IMR-90 (cell line): ENCODE measurements at regions not wholly inside any gene's neighbourhood (a gene's known extent, or its start where the extent isn't known, plus 50 kb on each side); places are given as distances from the start of the nearest gene placed in this dataset.

Experiments used
- ATAC-seq: fragments of 200-7000 bp; cut with Tn5 transposase; 2 replicates; pipeline ENCODE4 v1.9.1; 2020; ENCODE audit warnings: low read depth, mild to moderate bottlenecking, moderate library complexity
- BruUV-seq: library from RNA; stranded (reverse); fragments of 400-500 nt; replicated peaks from 2 replicates; lab custom pipeline; 2021; lab: Mats Ljungman, UMichigan
- CTCF ChIA-PET: fragments of 300-600 bp; formaldehyde crosslinking; extraction: SDS; loops from one replicate; lab custom pipeline; 2021; ENCODE audit warnings: antibody characterized with exemption; lab: Yijun Ruan, JAX
- POLR2A ChIA-PET: fragments of 300-600 bp; sonication (Branson Sonifier 250); formaldehyde crosslinking; loops from one replicate; lab custom pipeline; 2022; ENCODE audit warnings: antibody characterized with exemption; ENCODE audit not compliant: unreplicated experiment; lab: Charles Lee
- DNase-seq: peaks from one replicate; pipeline ENCODE4 v3.0.0; 2013
- H2AFZ ChIP-seq: replicated peaks from 2 replicates; pipeline ENCODE3; 2013; ENCODE audit warnings: low read length, mild to moderate bottlenecking; ENCODE audit not compliant: poor library complexity
- H2AK5ac ChIP-seq: 2 replicates; pipeline ENCODE4 v1.6.1; 2013; ENCODE audit warnings: low read depth, low read length, inconsistent platforms
- H2AK9ac ChIP-seq: replicated peaks from 2 replicates; pipeline ENCODE3; 2013; ENCODE audit warnings: mild to moderate bottlenecking, low read depth, low read length, moderate library complexity; ENCODE audit not compliant: poor library complexity
- H2BK120ac ChIP-seq: 2 replicates; pipeline ENCODE4 v1.6.1; 2013; ENCODE audit warnings: low read depth, low read length, inconsistent platforms
- H2BK15ac ChIP-seq: 3 replicates; pipeline ENCODE4 v1.6.1; 2013; ENCODE audit warnings: low read depth, low read length, inconsistent platforms
- H2BK20ac ChIP-seq: 2 replicates; pipeline ENCODE4 v1.6.1; 2013; ENCODE audit warnings: low read depth, mild to moderate bottlenecking, inconsistent platforms, low read length, moderate library complexity
- H2BK5ac ChIP-seq: 2 replicates; pipeline ENCODE4 v1.6.1; 2013; ENCODE audit warnings: mild to moderate bottlenecking, low read depth, low read length, inconsistent platforms; ENCODE audit not compliant: poor library complexity, severe bottlenecking
- H3K14ac ChIP-seq: replicated peaks from 2 replicates; pipeline ENCODE4 v1.6.1; 2013; ENCODE audit warnings: low read depth, low read length, inconsistent platforms
- H3K18ac ChIP-seq: 2 replicates; pipeline ENCODE4 v1.6.1; 2013; ENCODE audit warnings: low read depth, low read length, control low read depth
- H3K23ac ChIP-seq: 2 replicates; pipeline ENCODE4 v1.6.1; 2013; ENCODE audit warnings: low read depth, low read length, inconsistent platforms
- H3K27ac ChIP-seq: 2 replicates; pipeline ENCODE4 v1.5.1; 2013; ENCODE audit warnings: mild to moderate bottlenecking, control low read depth, low read length; ENCODE audit not compliant: insufficient read depth
- H3K27me3 ChIP-seq: 2 replicates; pipeline ENCODE4 v1.6.1; 2013; ENCODE audit warnings: low read length; ENCODE audit not compliant: control insufficient read depth, insufficient read depth
- H3K36me3 ChIP-seq: 2 replicates; pipeline ENCODE4 v1.6.1; 2013; ENCODE audit warnings: low read length, mixed read lengths; ENCODE audit not compliant: control insufficient read depth, insufficient read depth
- H3K4ac ChIP-seq: 2 replicates; pipeline ENCODE4 v1.6.1; 2013; ENCODE audit warnings: low read depth, low read length, inconsistent platforms
- H3K4me1 ChIP-seq: 2 replicates; pipeline ENCODE4 v1.6.1; 2013; ENCODE audit warnings: low read length, mixed read lengths; ENCODE audit not compliant: control insufficient read depth, insufficient read depth
- H3K4me2 ChIP-seq: 2 replicates; pipeline ENCODE4 v1.6.1; 2013; ENCODE audit warnings: low read depth, mild to moderate bottlenecking, control low read depth, low read length, moderate library complexity
- H3K4me3 ChIP-seq: 2 replicates; pipeline ENCODE4 v1.5.1; 2013; ENCODE audit warnings: low read depth, mild to moderate bottlenecking, control low read depth, low read length, moderate library complexity; ENCODE audit not compliant: insufficient read depth
- H3K56ac ChIP-seq: 2 replicates; pipeline ENCODE4 v1.6.1; 2013; ENCODE audit warnings: low read length, inconsistent platforms; ENCODE audit not compliant: insufficient read depth; ENCODE audit errors: extremely low read depth
- H3K79me1 ChIP-seq, 2 experiments: 2 replicates each; pipeline ENCODE4 v1.6.1; 2013; ENCODE audit warnings: low read length in 2 of 2, inconsistent platforms in 1 of 2, low read depth in 1 of 2
- H3K9ac ChIP-seq: 2 replicates; pipeline ENCODE4 v1.6.1; 2013; ENCODE audit warnings: low read depth, low read length, control low read depth
- H3K9me1 ChIP-seq: 2 replicates; pipeline ENCODE4 v1.6.1; 2013; ENCODE audit warnings: low read length, inconsistent platforms; ENCODE audit not compliant: insufficient read depth
- H3K9me3 ChIP-seq: 2 replicates; pipeline ENCODE4 v1.6.1; 2013; ENCODE audit warnings: low read length; ENCODE audit not compliant: control insufficient read depth, insufficient read depth
- H4K20me1 ChIP-seq: 2 replicates; pipeline ENCODE4 v1.6.1; 2013; ENCODE audit warnings: low read length, inconsistent platforms; ENCODE audit not compliant: insufficient read depth
- H4K5ac ChIP-seq: 2 replicates; pipeline ENCODE4 v1.6.1; 2013; ENCODE audit warnings: mild to moderate bottlenecking, low read depth, low read length, control low read depth
- H4K8ac ChIP-seq, 2 experiments: 2 replicates each; pipeline ENCODE4 v1.6.1; 2013; ENCODE audit warnings: low read depth in 2 of 2, low read length in 2 of 2, control low read depth in 1 of 2, inconsistent platforms in 1 of 2
- H4K91ac ChIP-seq: 2 replicates; pipeline ENCODE4 v1.6.1; 2013; ENCODE audit warnings: low read depth, low read length, inconsistent platforms; ENCODE audit not compliant: insufficient read depth
- MAZ ChIP-seq: IDR thresholded peaks from 2 replicates; pipeline ENCODE4 v1.6.1; 2012; ENCODE audit warnings: low read depth, mild to moderate bottlenecking, low read length, improper control_type of control experiment, moderate library complexity, borderline replicate concordance
- WGBS, 2 experiments: methylation state at CpG; one replicate each; pipeline versions ENCODE4 v1.1.5 to v1.1.7; 2013; ENCODE audit warnings: missing lambda C conversion rate in 2 of 2; ENCODE audit not compliant: insufficient read length in 1 of 2; ENCODE audit errors: extremely low coverage in 2 of 2; 5-methylcytosine and 5-hydroxymethylcytosine counted together
- dilution Hi-C: fragments of 300-500 bp; cut with HindIII; formaldehyde crosslinking; loops from one replicate; pipeline ENCODE4 v1.14.3; 2018; ENCODE audit warnings: low sequenced_read_pairs; ENCODE audit not compliant: unreplicated experiment
- in situ Hi-C: fragments of 300-500 bp; cut with MboI; formaldehyde crosslinking; loops from 3 replicates; pipeline ENCODE4 v1.14.3; 2019; ENCODE audit warnings: low sequenced_read_pairs, inconsistent platforms, mixed read lengths
- intact Hi-C: fragments of 100-400 bp; cut with micrococcal nuclease; formaldehyde crosslinking; loops from 2 replicates; pipeline ENCODE4 v1.10.0; 2022

DNA sequence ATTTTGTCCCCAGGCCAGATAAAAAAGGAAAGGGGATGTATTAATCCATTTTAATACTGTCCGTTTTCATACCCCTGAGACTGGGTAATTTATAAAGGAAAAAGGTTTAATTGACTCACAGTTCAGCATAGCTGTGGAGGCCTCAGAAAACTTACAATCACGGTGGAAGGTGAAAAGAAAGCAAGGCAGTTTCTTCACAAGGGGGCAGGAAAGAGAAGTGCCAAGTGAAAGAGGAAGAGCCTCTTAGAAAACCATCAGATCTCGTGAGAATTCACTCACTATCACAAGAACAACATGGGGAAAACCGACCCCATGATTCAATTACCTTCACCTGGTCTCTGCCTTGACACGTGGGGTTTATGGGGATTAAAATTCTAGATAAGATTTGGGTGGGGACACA is 152.5 kb downstream of the IBTK start:
- Histone ChIP-seq H3K4me3 (no peak overlapping the region), H2BK20ac (no peak overlapping the region), H3K4ac (no peak overlapping the region), H4K8ac (no peak overlapping the region), H3K9me3 (no peaks in the 10 kb centered on the region), H4K91ac (no peak overlapping the region), H2BK120ac (no peak overlapping the region), H3K23ac (no peak overlapping the region), H3K79me1 (no peaks in the 10 kb centered on the region), H3K14ac (no peak overlapping the region), H3K18ac (no peak overlapping the region), H3K36me3 (no peaks in the 10 kb centered on the region), H2BK5ac (no peak overlapping the region), H3K4me2 (no peak overlapping the region), H2BK15ac (no peak overlapping the region), H2AFZ (no peak overlapping the region), H4K20me1 (no peaks in the 10 kb centered on the region), H3K9me1 (no peaks in the 10 kb centered on the region), H2AK5ac (no peak overlapping the region), H3K56ac (no peak overlapping the region), H4K5ac (no peak overlapping the region), H3K27ac (no peak overlapping the region), H2AK9ac (no peak overlapping the region), H3K9ac (no peak overlapping the region), H3K27me3 (no peaks in the 10 kb centered on the region), H3K4me1 (no peaks in the 10 kb centered on the region)
- intact Hi-C loops (no loop called here), in situ Hi-C loops (no loop called here), dilution Hi-C loops (no loop called here)
- POLR2A ChIA-PET: no interaction called here
- WGBS, 2 experiments: no CpG with 5 or more reads among the region's 5 CpGs
- no TSS peak for BruUV-seq
- no peak for ATAC-seq
- CTCF ChIA-PET: no interaction called here
- DNase-seq: no peak
- no peak for TF ChIP-seq MAZ
